ENCODE measurements at regions not wholly inside any gene's neighbourhood (a gene's known extent, or its start where the extent isn't known, plus 50 kb on each side); places are given as distances from the start of the nearest gene placed in this dataset.

DNA sequence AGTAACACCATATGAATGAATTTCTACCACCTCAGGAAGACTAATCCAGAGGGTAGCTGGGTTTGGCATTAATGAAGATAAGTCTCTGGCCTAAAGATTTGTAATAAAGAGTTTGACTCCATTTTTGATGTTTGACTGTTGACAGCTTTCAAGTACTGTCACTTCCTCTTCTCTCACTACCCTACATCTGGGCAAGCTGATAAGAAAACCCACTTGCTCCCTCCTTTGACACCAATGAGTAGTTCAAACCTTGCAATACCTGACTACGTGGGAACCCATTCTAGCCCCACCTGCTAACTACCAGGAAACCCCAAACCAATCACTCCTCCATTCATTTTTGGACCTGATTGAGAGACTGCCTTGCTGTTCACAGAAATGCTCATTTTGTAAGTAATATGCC lies 621.5 kb downstream of the TENT5A start:
- TF ChIP-seq, protein P1, sequence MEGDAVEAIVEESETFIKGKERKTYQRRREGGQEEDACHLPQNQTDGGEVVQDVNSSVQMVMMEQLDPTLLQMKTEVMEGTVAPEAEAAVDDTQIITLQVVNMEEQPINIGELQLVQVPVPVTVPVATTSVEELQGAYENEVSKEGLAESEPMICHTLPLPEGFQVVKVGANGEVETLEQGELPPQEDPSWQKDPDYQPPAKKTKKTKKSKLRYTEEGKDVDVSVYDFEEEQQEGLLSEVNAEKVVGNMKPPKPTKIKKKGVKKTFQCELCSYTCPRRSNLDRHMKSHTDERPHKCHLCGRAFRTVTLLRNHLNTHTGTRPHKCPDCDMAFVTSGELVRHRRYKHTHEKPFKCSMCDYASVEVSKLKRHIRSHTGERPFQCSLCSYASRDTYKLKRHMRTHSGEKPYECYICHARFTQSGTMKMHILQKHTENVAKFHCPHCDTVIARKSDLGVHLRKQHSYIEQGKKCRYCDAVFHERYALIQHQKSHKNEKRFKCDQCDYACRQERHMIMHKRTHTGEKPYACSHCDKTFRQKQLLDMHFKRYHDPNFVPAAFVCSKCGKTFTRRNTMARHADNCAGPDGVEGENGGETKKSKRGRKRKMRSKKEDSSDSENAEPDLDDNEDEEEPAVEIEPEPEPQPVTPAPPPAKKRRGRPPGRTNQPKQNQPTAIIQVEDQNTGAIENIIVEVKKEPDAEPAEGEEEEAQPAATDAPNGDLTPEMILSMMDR (IDR thresholded peaks at IDR 0.05): no peak
- TF ChIP-seq JUN (CRISPR knock-in tag; IDR thresholded peaks at IDR 0.05): no peak
- no peak for TF ChIP-seq NR2C2 (CRISPR knock-in tag; IDR thresholded peaks at IDR 0.05)
- TF ChIP-seq, protein P2, sequence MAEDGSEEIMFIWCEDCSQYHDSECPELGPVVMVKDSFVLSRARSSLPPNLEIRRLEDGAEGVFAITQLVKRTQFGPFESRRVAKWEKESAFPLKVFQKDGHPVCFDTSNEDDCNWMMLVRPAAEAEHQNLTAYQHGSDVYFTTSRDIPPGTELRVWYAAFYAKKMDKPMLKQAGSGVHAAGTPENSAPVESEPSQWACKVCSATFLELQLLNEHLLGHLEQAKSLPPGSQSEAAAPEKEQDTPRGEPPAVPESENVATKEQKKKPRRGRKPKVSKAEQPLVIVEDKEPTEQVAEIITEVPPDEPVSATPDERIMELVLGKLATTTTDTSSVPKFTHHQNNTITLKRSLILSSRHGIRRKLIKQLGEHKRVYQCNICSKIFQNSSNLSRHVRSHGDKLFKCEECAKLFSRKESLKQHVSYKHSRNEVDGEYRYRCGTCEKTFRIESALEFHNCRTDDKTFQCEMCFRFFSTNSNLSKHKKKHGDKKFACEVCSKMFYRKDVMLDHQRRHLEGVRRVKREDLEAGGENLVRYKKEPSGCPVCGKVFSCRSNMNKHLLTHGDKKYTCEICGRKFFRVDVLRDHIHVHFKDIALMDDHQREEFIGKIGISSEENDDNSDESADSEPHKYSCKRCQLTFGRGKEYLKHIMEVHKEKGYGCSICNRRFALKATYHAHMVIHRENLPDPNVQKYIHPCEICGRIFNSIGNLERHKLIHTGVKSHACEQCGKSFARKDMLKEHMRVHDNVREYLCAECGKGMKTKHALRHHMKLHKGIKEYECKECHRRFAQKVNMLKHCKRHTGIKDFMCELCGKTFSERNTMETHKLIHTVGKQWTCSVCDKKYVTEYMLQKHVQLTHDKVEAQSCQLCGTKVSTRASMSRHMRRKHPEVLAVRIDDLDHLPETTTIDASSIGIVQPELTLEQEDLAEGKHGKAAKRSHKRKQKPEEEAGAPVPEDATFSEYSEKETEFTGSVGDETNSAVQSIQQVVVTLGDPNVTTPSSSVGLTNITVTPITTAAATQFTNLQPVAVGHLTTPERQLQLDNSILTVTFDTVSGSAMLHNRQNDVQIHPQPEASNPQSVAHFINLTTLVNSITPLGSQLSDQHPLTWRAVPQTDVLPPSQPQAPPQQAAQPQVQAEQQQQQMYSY (CRISPR knock-in tag; IDR thresholded peaks at IDR 0.05): no peak
- TF ChIP-seq, protein P3, sequence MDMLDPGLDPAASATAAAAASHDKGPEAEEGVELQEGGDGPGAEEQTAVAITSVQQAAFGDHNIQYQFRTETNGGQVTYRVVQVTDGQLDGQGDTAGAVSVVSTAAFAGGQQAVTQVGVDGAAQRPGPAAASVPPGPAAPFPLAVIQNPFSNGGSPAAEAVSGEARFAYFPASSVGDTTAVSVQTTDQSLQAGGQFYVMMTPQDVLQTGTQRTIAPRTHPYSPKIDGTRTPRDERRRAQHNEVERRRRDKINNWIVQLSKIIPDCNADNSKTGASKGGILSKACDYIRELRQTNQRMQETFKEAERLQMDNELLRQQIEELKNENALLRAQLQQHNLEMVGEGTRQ (CRISPR knock-in tag; IDR thresholded peaks at IDR 0.05): no peak
- TF ChIP-seq TCF7 (CRISPR knock-in tag; IDR thresholded peaks at IDR 0.05; ENCODE audit: low read depth): no peak
- TF ChIP-seq, protein P4, sequence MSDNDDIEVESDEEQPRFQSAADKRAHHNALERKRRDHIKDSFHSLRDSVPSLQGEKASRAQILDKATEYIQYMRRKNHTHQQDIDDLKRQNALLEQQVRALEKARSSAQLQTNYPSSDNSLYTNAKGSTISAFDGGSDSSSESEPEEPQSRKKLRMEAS (CRISPR knock-in tag; IDR thresholded peaks at IDR 0.05): no peak
- no peak for TF ChIP-seq ZNF396 (CRISPR knock-in tag; IDR thresholded peaks at IDR 0.05; ENCODE audit: borderline replicate concordance)
- no peak for TF ChIP-seq CREB1 (CRISPR knock-in tag; IDR thresholded peaks at IDR 0.05)
- TF ChIP-seq, protein P5, sequence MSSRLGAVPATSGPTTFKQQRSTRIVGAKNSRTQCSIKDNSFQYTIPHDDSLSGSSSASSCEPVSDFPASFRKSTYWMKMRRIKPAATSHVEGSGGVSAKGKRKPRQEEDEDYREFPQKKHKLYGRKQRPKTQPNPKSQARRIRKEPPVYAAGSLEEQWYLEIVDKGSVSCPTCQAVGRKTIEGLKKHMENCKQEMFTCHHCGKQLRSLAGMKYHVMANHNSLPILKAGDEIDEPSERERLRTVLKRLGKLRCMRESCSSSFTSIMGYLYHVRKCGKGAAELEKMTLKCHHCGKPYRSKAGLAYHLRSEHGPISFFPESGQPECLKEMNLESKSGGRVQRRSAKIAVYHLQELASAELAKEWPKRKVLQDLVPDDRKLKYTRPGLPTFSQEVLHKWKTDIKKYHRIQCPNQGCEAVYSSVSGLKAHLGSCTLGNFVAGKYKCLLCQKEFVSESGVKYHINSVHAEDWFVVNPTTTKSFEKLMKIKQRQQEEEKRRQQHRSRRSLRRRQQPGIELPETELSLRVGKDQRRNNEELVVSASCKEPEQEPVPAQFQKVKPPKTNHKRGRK (CRISPR knock-in tag; IDR thresholded peaks at IDR 0.05; ENCODE audit: borderline replicate concordance): no peak
- TF ChIP-seq, protein P6, sequence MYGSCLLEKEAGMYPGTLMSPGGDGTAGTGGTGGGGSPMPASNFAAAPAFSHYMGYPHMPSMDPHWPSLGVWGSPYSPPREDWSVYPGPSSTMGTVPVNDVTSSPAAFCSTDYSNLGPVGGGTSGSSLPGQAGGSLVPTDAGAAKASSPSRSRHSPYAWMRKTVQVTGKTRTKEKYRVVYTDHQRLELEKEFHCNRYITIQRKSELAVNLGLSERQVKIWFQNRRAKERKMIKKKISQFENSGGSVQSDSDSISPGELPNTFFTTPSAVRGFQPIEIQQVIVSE (CRISPR knock-in tag; IDR thresholded peaks at IDR 0.05; ENCODE audit: borderline replicate concordance): no peak
- TF ChIP-seq FOXK1 (CRISPR knock-in tag; IDR thresholded peaks at IDR 0.05): no peak
- TF ChIP-seq, protein P7, sequence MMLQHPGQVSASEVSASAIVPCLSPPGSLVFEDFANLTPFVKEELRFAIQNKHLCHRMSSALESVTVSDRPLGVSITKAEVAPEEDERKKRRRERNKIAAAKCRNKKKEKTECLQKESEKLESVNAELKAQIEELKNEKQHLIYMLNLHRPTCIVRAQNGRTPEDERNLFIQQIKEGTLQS (CRISPR knock-in tag; conservative IDR thresholded peaks at IDR 0.05): no peak

All from WTC11 (cell line).